CD14-positive monocyte (primary cell): ENCODE measurements at regions not wholly inside any gene's neighbourhood (a gene's known extent, or its start where the extent isn't known, plus 50 kb on each side); places are given as distances from the start of the nearest gene placed in this dataset.

Experiments used
- DNase-seq, 3 donors: peaks; one replicate each; pipeline ENCODE4 v3.0.0-alpha.2; 2011 to 2022
- H2AFZ ChIP-seq: 2 replicates; pipeline ENCODE4 v1.6.0; 2012; ENCODE audit warnings: mild to moderate bottlenecking, low read depth, low read length, inconsistent platforms; ENCODE audit not compliant: insufficient read depth, poor library complexity, severe bottlenecking
- H3K27ac ChIP-seq, 2 donors: 1 replicate in 1 of 2; 2 replicates in 1 of 2; pipeline ENCODE4 v1.5.1; 2012 to 2013; ENCODE audit warnings: low read length in 2 of 2, control low read depth in 1 of 2, inconsistent platforms in 1 of 2, low read depth in 1 of 2, mild to moderate bottlenecking in 1 of 2
- H3K27me3 ChIP-seq, 2 donors: one replicate each; pipeline versions ENCODE4 v1.6.0 to v1.6.1; 2011 to 2013; ENCODE audit warnings: low read length in 2 of 2; ENCODE audit not compliant: control insufficient read depth in 2 of 2, insufficient read depth in 2 of 2
- H3K36me3 ChIP-seq, 2 donors: replicated peaks in 1 of 2; 1 replicate in 1 of 2; 2 replicates in 1 of 2; pipeline versions ENCODE4 v1.5.1 to v1.6.1; 2012 to 2013; ENCODE audit warnings: low read length in 2 of 2, control low read depth in 1 of 2, inconsistent platforms in 1 of 2, mild to moderate bottlenecking in 1 of 2; ENCODE audit not compliant: insufficient read depth in 2 of 2, control insufficient read depth in 1 of 2
- H3K4me1 ChIP-seq, 2 donors: 1 replicate in 1 of 2; 2 replicates in 1 of 2; pipeline versions ENCODE4 v1.5.1 to v1.6.1; 2012 to 2013; ENCODE audit warnings: low read length in 2 of 2, control low read depth in 1 of 2, inconsistent platforms in 1 of 2, mild to moderate bottlenecking in 1 of 2, moderate library complexity in 1 of 2; ENCODE audit not compliant: insufficient read depth in 2 of 2, control insufficient read depth in 1 of 2
- H3K4me2 ChIP-seq: replicated peaks from 2 replicates; pipeline ENCODE3; 2012; ENCODE audit warnings: low read length, moderate library complexity, mild to moderate bottlenecking; ENCODE audit not compliant: poor library complexity, severe bottlenecking; ENCODE audit errors: extremely low read depth
- H3K4me3 ChIP-seq, 3 experiments: fragments of 200-600 bp in 1 of 3; sonication (generic) in 1 of 3; replicated peaks in 1 of 3; 1 replicate in 2 of 3; 2 replicates in 1 of 3; pipeline ENCODE4 v1.5.1; 2011 to 2013; ENCODE audit warnings: low read length in 3 of 3, mild to moderate bottlenecking in 3 of 3, control low read depth in 2 of 3, low read depth in 2 of 3, inconsistent platforms in 1 of 3, moderate library complexity in 1 of 3
- H3K79me2 ChIP-seq: 2 replicates; pipeline ENCODE4 v1.6.0; 2012; ENCODE audit warnings: mild to moderate bottlenecking, control low read depth, inconsistent platforms, low read length, moderate library complexity; ENCODE audit not compliant: insufficient read depth
- H3K9ac ChIP-seq: 2 replicates; pipeline ENCODE4 v1.6.0; 2017; ENCODE audit warnings: low read length, mild to moderate bottlenecking; ENCODE audit not compliant: insufficient read depth, poor library complexity, severe bottlenecking
- H3K9me3 ChIP-seq, 2 donors: replicated peaks in 1 of 2; 1 replicate in 1 of 2; 2 replicates in 1 of 2; pipeline versions ENCODE4 v1.5.1 to v1.6.1; 2012 to 2013; ENCODE audit warnings: low read length in 2 of 2, control low read depth in 1 of 2; ENCODE audit not compliant: control insufficient read depth in 1 of 2, insufficient read depth in 1 of 2
- H4K20me1 ChIP-seq: 2 replicates; pipeline ENCODE4 v1.6.0; 2012; ENCODE audit warnings: mild to moderate bottlenecking, low read length, control low read depth, moderate library complexity; ENCODE audit not compliant: insufficient read depth
- H3K27ac Mint-ChIP-seq, 7 donors: one replicate each; pipeline ENCODE4 v1.8.0; 2020; ENCODE audit warnings: mild to moderate bottlenecking in 7 of 7, mixed read lengths in 7 of 7, moderate library complexity in 6 of 7, inconsistent platforms in 2 of 7
- H3K27me3 Mint-ChIP-seq, 3 donors: one replicate each; pipeline ENCODE4 v1.8.0; 2021 to 2022; ENCODE audit warnings: low read depth in 3 of 3, mild to moderate bottlenecking in 3 of 3, mixed read lengths in 3 of 3, moderate library complexity in 3 of 3, inconsistent platforms in 1 of 3
- H3K36me3 Mint-ChIP-seq, 2 donors: one replicate each; pipeline ENCODE4 v1.8.0; 2020; ENCODE audit warnings: mixed read lengths in 2 of 2, inconsistent platforms in 1 of 2, mild to moderate bottlenecking in 1 of 2
- H3K4me1 Mint-ChIP-seq: one replicate; pipeline ENCODE4 v1.8.0; 2020; ENCODE audit warnings: mild to moderate bottlenecking, mixed read lengths
- H3K4me3 Mint-ChIP-seq, 2 donors: one replicate each; pipeline ENCODE4 v1.8.0; 2020; ENCODE audit warnings: mild to moderate bottlenecking in 2 of 2, mixed read lengths in 2 of 2, moderate library complexity in 1 of 2
- H3K9me3 Mint-ChIP-seq, 7 donors: one replicate each; pipeline ENCODE4 v1.8.0; 2020 to 2022; ENCODE audit warnings: mixed read lengths in 7 of 7, mild to moderate bottlenecking in 6 of 7, moderate library complexity in 6 of 7, inconsistent platforms in 2 of 7
- CTCF ChIP-seq: fragments of 200-600 bp; IDR thresholded peaks from one replicate; pipeline ENCODE4 v1.8.0; 2022; ENCODE audit warnings: antibody characterized with exemption, mild to moderate bottlenecking
- WGBS: methylation state at CpG from one replicate; pipeline ENCODE4 v1.1.5; 2013; ENCODE audit warnings: missing lambda C conversion rate; ENCODE audit not compliant: insufficient coverage; 5-methylcytosine and 5-hydroxymethylcytosine counted together
- intact Hi-C, 2 donors: fragments of 100-400 bp; cut with micrococcal nuclease; formaldehyde crosslinking; loops; one replicate each; pipeline versions ENCODE4 v1.15.0 to v1.15.1; 2023

- WGBS = no CpG with 5 or more reads among the region's 1 CpG
- H3K27ac ChIP-seq = no peak overlapping the region
- TF ChIP-seq CTCF = no peak
- peaks cover 4 to 10% (median 5%) of the 10 kb centered on the region in 3 donors for H3K27me3 Mint-ChIP-seq
- no peaks in the 10 kb centered on the region for H3K36me3 Mint-ChIP-seq
- H3K4me3 ChIP-seq = no peak overlapping the region
- no peak overlapping the region for H2AFZ ChIP-seq
- H3K27ac Mint-ChIP-seq = no peak overlapping the region
- no peaks in the 10 kb centered on the region for H4K20me1 ChIP-seq
- H3K9me3 ChIP-seq = no peaks in the 10 kb centered on the region
- H3K4me1 ChIP-seq = no peaks in the 10 kb centered on the region
- H3K79me2 ChIP-seq = no peaks in the 10 kb centered on the region
- DNase-seq = no peak
- H3K36me3 ChIP-seq = no peaks in the 10 kb centered on the region
- H3K4me1 Mint-ChIP-seq = no peaks in the 10 kb centered on the region
- no peak overlapping the region for H3K4me3 Mint-ChIP-seq
- H3K27me3 ChIP-seq = no peaks in the 10 kb centered on the region
- intact Hi-C loops = no loop called here
- peaks cover 0 to 12% (median 6%) of the 10 kb centered on the region in 7 donors for H3K9me3 Mint-ChIP-seq
- no peak overlapping the region for H3K9ac ChIP-seq
- no peak overlapping the region for H3K4me2 ChIP-seq
These were observed 274.4 kb upstream of the PCSK5 start for GRCh38 chr9:75616052-75616451.

GRCh38 chr9:75616841-75617566 is 273.5 kb upstream of the PCSK5 start:
- intact Hi-C loops = no loop called here
- Histone ChIP-seq H4K20me1 (no peaks in the 10 kb centered on the region), H3K4me2 (no peak overlapping the region), H3K9ac (no peak overlapping the region), H3K4me3 (no peak overlapping the region), H3K36me3 (no peaks in the 10 kb centered on the region), H2AFZ (no peak overlapping the region), H3K27me3 (no peaks in the 10 kb centered on the region), H3K4me1 (no peaks in the 10 kb centered on the region), H3K79me2 (no peaks in the 10 kb centered on the region), H3K9me3 (no peaks in the 10 kb centered on the region), H3K27ac (no peak overlapping the region)
- H3K27ac Mint-ChIP-seq = no peak overlapping the region
- no peaks in the 10 kb centered on the region for H3K4me1 Mint-ChIP-seq
- 100% methylated on average over 1 of the region's 3 CpGs for WGBS
- H3K9me3 Mint-ChIP-seq = peaks cover 0 to 12% (median 8%) of the 10 kb centered on the region in 7 donors
- H3K4me3 Mint-ChIP-seq = no peak overlapping the region
- peaks cover 5 to 12% (median 5%) of the 10 kb centered on the region in 3 donors for H3K27me3 Mint-ChIP-seq
- no peak for TF ChIP-seq CTCF
- no peak for DNase-seq
- no peaks in the 10 kb centered on the region for H3K36me3 Mint-ChIP-seq
